Parathyroid adenoma (tissue), 2 donors: ENCODE measurements at regions not wholly inside any gene's neighbourhood (a gene's known extent, or its start where the extent isn't known, plus 50 kb on each side); places are given as distances from the start of the nearest gene placed in this dataset.
"Not testable (repeated sequence)": the region's sequence is repeated elsewhere in the genome, so short reads cannot be mapped to it uniquely, and the experiment has no call there.

Source experiments
- H2AFZ ChIP-seq: fragments of 300-600 bp; sonication (generic); one replicate; pipeline ENCODE4 v1.7.0; 2017; ENCODE audit warnings: antibody characterized with exemption, mild to moderate bottlenecking
- H3K27ac ChIP-seq: fragments of 300-600 bp; sonication (generic); one replicate; pipeline ENCODE4 v1.7.0; 2017
- H3K27me3 ChIP-seq: fragments of 300-600 bp; sonication (generic); one replicate; pipeline ENCODE4 v1.7.0; 2017; ENCODE audit warnings: low read length; ENCODE audit not compliant: control insufficient read depth, insufficient read depth
- H3K36me3 ChIP-seq: fragments of 300-600 bp; sonication (generic); one replicate; pipeline ENCODE4 v1.7.0; 2017; ENCODE audit warnings: low read length; ENCODE audit not compliant: control insufficient read depth, insufficient read depth
- H3K4me1 ChIP-seq: fragments of 300-600 bp; sonication (generic); one replicate; pipeline ENCODE4 v1.7.0; 2017; ENCODE audit warnings: control low read depth
- H3K4me2 ChIP-seq: fragments of 300-600 bp; sonication (generic); one replicate; pipeline ENCODE4 v1.7.0; 2017; ENCODE audit warnings: low read length
- H3K4me3 ChIP-seq: fragments of 300-600 bp; sonication (generic); one replicate; pipeline ENCODE4 v1.7.0; 2017; ENCODE audit warnings: low read depth, low read length
- H3K79me2 ChIP-seq: fragments of 300-600 bp; sonication (generic); one replicate; pipeline ENCODE4 v1.7.0; 2017; ENCODE audit warnings: control low read depth
- H3K9ac ChIP-seq: fragments of 300-600 bp; sonication (generic); one replicate; pipeline ENCODE4 v1.7.0; 2017; ENCODE audit warnings: mild to moderate bottlenecking
- H3K9me3 ChIP-seq: fragments of 300-600 bp; sonication (generic); one replicate; pipeline ENCODE4 v1.7.0; 2017; ENCODE audit warnings: low read length; ENCODE audit not compliant: control insufficient read depth
- TF ChIP-seq, protein P1 (sequence below): fragments of 300-600 bp; sonication (generic); IDR thresholded peaks from one replicate; pipeline ENCODE4 v1.7.0; 2017; ENCODE audit warnings: antibody characterized with exemption, mild to moderate bottlenecking
- donor health status: primary hyperparathyroidism.

DNA sequence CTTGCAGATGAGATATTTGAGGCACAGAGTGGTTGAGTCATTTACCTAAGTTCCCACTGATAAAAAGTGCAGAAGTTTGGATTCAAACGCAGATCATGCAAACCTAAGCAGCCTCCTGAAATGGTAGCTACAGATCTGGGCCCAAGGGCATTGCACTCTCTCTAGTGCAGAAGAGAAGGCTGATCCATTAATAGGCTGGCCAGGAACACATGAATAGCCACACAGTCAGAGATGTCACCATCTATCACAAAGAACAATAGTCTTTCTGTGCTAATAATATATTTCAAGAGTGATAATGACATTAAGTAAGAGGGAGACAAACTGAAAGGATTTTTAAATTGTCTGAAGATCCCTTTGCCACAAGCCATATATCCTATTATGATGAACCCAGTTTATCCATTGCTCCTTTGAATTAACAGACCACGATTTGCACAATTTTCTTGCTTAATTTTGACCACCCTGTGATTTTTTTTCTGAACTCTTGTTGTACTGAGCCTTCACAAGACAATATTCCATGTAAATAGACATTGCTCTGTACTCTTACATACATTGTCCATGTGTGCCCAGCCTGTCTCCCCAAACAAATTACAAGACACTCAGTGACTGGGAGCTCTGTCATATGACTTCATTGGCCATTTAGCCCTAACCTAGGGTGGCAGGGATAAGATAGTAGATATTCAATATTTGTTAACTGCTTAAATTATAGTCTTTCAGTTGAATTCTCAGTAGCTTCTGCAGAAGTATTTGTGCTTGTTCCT is 112.4 kb upstream of the RBPJ start:
- no peak overlapping the region for H2AFZ ChIP-seq
- H3K27ac ChIP-seq, result no peak overlapping the region
- H3K9ac ChIP-seq, result no peak overlapping the region
- H3K36me3 ChIP-seq, result no peaks in the 10 kb centered on the region
- no peak overlapping the region for H3K4me3 ChIP-seq
- H3K4me2 ChIP-seq, result no peak overlapping the region
- no peaks in the 10 kb centered on the region for H3K27me3 ChIP-seq
- no peaks in the 10 kb centered on the region for H3K9me3 ChIP-seq
- no peaks in the 10 kb centered on the region for H3K79me2 ChIP-seq
- no peaks in the 10 kb centered on the region for H3K4me1 ChIP-seq
- TF ChIP-seq, protein P1, sequence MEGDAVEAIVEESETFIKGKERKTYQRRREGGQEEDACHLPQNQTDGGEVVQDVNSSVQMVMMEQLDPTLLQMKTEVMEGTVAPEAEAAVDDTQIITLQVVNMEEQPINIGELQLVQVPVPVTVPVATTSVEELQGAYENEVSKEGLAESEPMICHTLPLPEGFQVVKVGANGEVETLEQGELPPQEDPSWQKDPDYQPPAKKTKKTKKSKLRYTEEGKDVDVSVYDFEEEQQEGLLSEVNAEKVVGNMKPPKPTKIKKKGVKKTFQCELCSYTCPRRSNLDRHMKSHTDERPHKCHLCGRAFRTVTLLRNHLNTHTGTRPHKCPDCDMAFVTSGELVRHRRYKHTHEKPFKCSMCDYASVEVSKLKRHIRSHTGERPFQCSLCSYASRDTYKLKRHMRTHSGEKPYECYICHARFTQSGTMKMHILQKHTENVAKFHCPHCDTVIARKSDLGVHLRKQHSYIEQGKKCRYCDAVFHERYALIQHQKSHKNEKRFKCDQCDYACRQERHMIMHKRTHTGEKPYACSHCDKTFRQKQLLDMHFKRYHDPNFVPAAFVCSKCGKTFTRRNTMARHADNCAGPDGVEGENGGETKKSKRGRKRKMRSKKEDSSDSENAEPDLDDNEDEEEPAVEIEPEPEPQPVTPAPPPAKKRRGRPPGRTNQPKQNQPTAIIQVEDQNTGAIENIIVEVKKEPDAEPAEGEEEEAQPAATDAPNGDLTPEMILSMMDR, result no peak

DNA sequence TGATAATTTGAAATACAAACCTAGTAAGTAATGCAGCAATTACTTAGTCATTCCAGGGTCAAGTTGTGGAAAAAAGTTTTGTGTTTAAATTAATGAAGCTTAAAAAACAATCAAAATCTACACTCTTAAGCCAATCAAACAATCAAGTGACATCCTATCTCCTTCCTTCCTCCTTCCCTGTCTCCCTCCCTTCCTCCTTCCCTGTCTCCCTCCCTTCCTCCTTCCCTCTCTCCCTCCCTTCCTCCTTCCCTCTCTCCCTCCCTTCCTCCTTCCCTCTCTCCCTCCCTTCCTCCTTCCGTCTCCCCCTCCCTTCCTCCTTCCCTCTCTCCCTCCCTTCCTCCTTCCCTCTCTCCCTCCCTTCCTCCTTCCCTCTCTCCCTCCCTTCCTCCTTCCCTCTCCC is 111.4 kb upstream of the RBPJ start:
- H3K9me3 ChIP-seq, H3K4me1 ChIP-seq, H3K27me3 ChIP-seq, H3K4me2 ChIP-seq, H2AFZ ChIP-seq, H3K27ac ChIP-seq, H3K9ac ChIP-seq, H3K36me3 ChIP-seq, H3K4me3 ChIP-seq, H3K79me2 ChIP-seq: not testable (repeated sequence)

DNA sequence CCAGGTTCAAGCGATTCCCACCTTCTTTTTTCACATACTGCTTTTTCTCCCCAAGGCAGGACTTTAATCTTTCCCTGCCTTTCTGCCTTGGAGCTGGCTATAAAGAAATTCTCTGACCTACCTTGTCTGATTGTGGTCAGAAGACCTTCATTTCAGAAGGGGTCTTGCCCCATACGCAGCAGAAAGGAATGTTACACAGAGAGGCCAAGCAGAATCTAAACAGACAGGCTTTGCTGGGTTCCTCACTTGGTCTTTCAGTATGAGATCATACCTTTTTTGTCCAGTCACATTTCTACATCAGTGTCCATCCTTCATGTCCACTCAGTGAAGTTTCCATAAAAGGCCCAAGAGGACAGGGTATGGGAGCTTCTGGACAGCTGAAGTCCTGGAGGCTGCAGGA is 108.3 kb upstream of the RBPJ start:
- Histone ChIP-seq H3K9ac (no peak overlapping the region), H2AFZ (no peak overlapping the region), H3K4me3 (no peak overlapping the region), H3K27ac (no peak overlapping the region), H3K9me3 (no peaks in the 10 kb centered on the region), H3K79me2 (no peaks in the 10 kb centered on the region), H3K4me1 (no peaks in the 10 kb centered on the region), H3K27me3 (no peaks in the 10 kb centered on the region), H3K4me2 (no peak overlapping the region), H3K36me3 (no peaks in the 10 kb centered on the region)
- TF ChIP-seq, protein P1, result no peak

DNA sequence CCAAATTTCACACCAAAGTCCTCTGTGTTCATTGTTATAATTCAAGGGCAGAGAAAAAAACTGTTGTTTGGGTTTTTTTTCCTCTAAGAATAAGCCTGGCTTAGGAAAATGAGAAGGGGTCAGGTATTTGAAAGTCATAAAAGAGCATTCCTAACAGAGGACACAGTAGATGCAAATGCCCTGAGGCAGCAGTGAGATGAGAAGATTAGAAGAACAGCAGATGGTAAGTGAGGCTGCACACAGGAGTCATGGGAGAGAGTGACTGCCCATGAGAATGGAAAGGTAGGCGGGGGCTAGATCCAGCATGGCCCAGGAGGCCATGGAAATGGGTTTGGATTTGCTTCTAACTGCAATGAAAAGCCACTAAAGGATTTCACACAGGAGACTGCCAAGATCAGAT is 107.5 kb upstream of the RBPJ start:
- H3K4me1 ChIP-seq, result no peaks in the 10 kb centered on the region
- H3K4me2 ChIP-seq, result no peak overlapping the region
- H3K36me3 ChIP-seq, result no peaks in the 10 kb centered on the region
- no peaks in the 10 kb centered on the region for H3K79me2 ChIP-seq
- no peaks in the 10 kb centered on the region for H3K9me3 ChIP-seq
- TF ChIP-seq, protein P1, result no peak
- H3K27ac ChIP-seq, result no peak overlapping the region
- no peak overlapping the region for H3K9ac ChIP-seq
- H3K27me3 ChIP-seq, result no peaks in the 10 kb centered on the region
- no peak overlapping the region for H3K4me3 ChIP-seq
- no peak overlapping the region for H2AFZ ChIP-seq

DNA sequence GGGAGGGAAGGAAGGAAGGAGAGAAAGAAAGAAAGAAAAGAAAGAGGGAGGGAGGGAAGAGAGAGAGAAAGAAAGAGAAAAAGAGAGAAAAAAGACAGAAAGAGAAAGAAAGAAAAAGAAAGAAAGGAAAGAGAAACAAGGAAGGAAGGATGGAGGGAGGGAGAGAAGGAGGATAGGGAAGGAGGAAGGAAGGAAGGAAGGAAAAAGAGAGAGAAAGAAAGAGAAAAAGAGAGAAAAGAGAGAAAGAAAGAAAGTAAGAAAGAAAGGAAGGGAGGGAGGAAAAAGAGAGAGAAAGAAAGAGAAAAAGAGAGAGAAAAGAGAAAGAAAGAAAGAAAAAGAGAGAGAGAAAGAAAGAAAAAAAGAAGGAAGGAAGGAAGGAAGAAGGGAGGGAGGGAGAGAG is 105.8 kb upstream of the RBPJ start:
- no peak overlapping the region for H3K4me3 ChIP-seq

More for the DNA sequence above, 105.8 kb upstream of the RBPJ start:
- H3K27me3 ChIP-seq, result no peaks in the 10 kb centered on the region
- TF ChIP-seq, protein P1, result no peak
- no peak overlapping the region for H3K27ac ChIP-seq
- H3K79me2 ChIP-seq, result no peaks in the 10 kb centered on the region
- H3K36me3 ChIP-seq, result no peaks in the 10 kb centered on the region
- no peaks in the 10 kb centered on the region for H3K9me3 ChIP-seq
- no peak overlapping the region for H2AFZ ChIP-seq
- no peaks in the 10 kb centered on the region for H3K4me1 ChIP-seq
- no peak overlapping the region for H3K4me2 ChIP-seq
- H3K9ac ChIP-seq, result no peak overlapping the region
